H1 (cell line): ENCODE measurements at regions not wholly inside any gene's neighbourhood (a gene's known extent, or its start where the extent isn't known, plus 50 kb on each side); places are given as distances from the start of the nearest gene placed in this dataset.

ENCODE experiments used
- CTCF ChIA-PET: fragments of 300-600 bp; sonication (Branson Sonifier 250); formaldehyde crosslinking; loops from one replicate; lab custom pipeline; 2021; ENCODE audit not compliant: partially characterized antibody; lab: Charles Lee
- POLR2A ChIA-PET: fragments of 300-600 bp; sonication (Branson Sonifier 250); formaldehyde crosslinking; loops from one replicate; lab custom pipeline; 2021; ENCODE audit warnings: inconsistent platforms; ENCODE audit not compliant: partially characterized antibody; lab: Charles Lee
- DNase-seq, 2 experiments: peaks; one replicate each; pipeline versions ENCODE4 v3.0.0 to v3.0.0-alpha.2; 2010 to 2022; ENCODE audit warnings: low spot score in 2 of 2, low read depth in 1 of 2, mixed read lengths in 1 of 2
- FAIRE-seq: peaks from 2 replicates; lab custom pipeline; 2011; peaks lifted over from hg19 to GRCh38; lab: Jason Lieb, UNC
- H2AFZ ChIP-seq: 2 replicates; pipeline ENCODE4 v1.8.1; 2012; ENCODE audit warnings: low read length, inconsistent platforms
- H2AK5ac ChIP-seq: 2 replicates; pipeline ENCODE4 v1.6.1; 2013; ENCODE audit warnings: low read depth, low read length
- H2BK120ac ChIP-seq: replicated peaks from 2 replicates; pipeline ENCODE3; 2013; ENCODE audit warnings: low read depth, low read length, inconsistent platforms
- H2BK12ac ChIP-seq: 2 replicates; pipeline ENCODE4 v1.6.1; 2013; ENCODE audit warnings: low read depth, low read length
- H2BK15ac ChIP-seq: 2 replicates; pipeline ENCODE4 v1.6.1; 2013; ENCODE audit warnings: low read length
- H2BK20ac ChIP-seq: 2 replicates; pipeline ENCODE4 v1.6.1; 2013; ENCODE audit warnings: low read length
- H2BK5ac ChIP-seq: 2 replicates; pipeline ENCODE4 v1.6.1; 2013; ENCODE audit warnings: low read depth, low read length
- H3K14ac ChIP-seq: 2 replicates; pipeline ENCODE4 v1.6.1; 2013; ENCODE audit warnings: inconsistent platforms; ENCODE audit not compliant: insufficient read length
- H3K18ac ChIP-seq: 2 replicates; pipeline ENCODE4 v1.6.1; 2013; ENCODE audit warnings: low read length; ENCODE audit errors: extremely low read depth
- H3K23ac ChIP-seq: 2 replicates; pipeline ENCODE4 v1.6.1; 2013; ENCODE audit warnings: inconsistent platforms; ENCODE audit not compliant: insufficient read length
- H3K23me2 ChIP-seq: 2 replicates; pipeline ENCODE4 v1.6.1; 2013; ENCODE audit warnings: low read depth, low read length
- H3K27ac ChIP-seq: 2 replicates; pipeline ENCODE4 v1.6.1; 2011; ENCODE audit warnings: low read depth, low read length, inconsistent platforms
- H3K27me3 ChIP-seq, 4 experiments: replicated peaks in 1 of 4; 1 replicate in 1 of 4; 2 replicates in 3 of 4; pipeline versions ENCODE4 v1.6.1 to v1.8.1; 2011 to 2013; ENCODE audit warnings: low read length in 3 of 4, mild to moderate bottlenecking in 3 of 4, inconsistent platforms in 2 of 4, mixed read lengths in 2 of 4, moderate library complexity in 1 of 4; ENCODE audit not compliant: control insufficient read depth in 3 of 4, insufficient read depth in 3 of 4; ENCODE audit errors: extremely low read depth in 1 of 4
- H3K36me3 ChIP-seq, 4 experiments: 2 replicates each; pipeline versions ENCODE4 v1.6.1 to v1.8.1; 2011 to 2013; ENCODE audit warnings: mild to moderate bottlenecking in 4 of 4, low read length in 3 of 4, moderate library complexity in 2 of 4, control low read depth in 1 of 4, inconsistent platforms in 1 of 4; ENCODE audit not compliant: insufficient read depth in 4 of 4, control insufficient read depth in 2 of 4
- H3K4ac ChIP-seq: replicated peaks from 2 replicates; pipeline ENCODE3; 2013; ENCODE audit warnings: low read length, low read depth, mixed read lengths, inconsistent platforms; ENCODE audit not compliant: insufficient read length
- H3K4me1 ChIP-seq, 4 experiments: replicated peaks in 1 of 4; 1 replicate in 1 of 4; 2 replicates in 3 of 4; pipeline versions ENCODE4 v1.6.1 to v1.8.1; 2011 to 2013; ENCODE audit warnings: low read length in 3 of 4, inconsistent platforms in 2 of 4, mixed read lengths in 1 of 4; ENCODE audit not compliant: insufficient read depth in 4 of 4, control insufficient read depth in 3 of 4
- H3K4me2 ChIP-seq, 2 experiments: 2 replicates each; pipeline versions ENCODE4 v1.6.1 to v1.8.1; 2011 to 2013; ENCODE audit warnings: low read depth in 2 of 2, low read length in 2 of 2, control low read depth in 1 of 2, inconsistent platforms in 1 of 2, mild to moderate bottlenecking in 1 of 2; ENCODE audit not compliant: insufficient read depth in 1 of 2
- H3K4me3 ChIP-seq, 4 experiments: fragments of 200-600, 300-600 bp in 1 of 4; sonication (generic), shearing (Covaris generic), sonication (Bioruptor Twin) in 1 of 4; 2 replicates each; pipeline versions ENCODE4 v1.5.1 to v1.8.1; 2011 to 2016; ENCODE audit warnings: low read length in 4 of 4, low read depth in 3 of 4, control low read depth in 2 of 4, inconsistent platforms in 2 of 4, mild to moderate bottlenecking in 2 of 4, mixed read lengths in 1 of 4, moderate library complexity in 1 of 4; ENCODE audit not compliant: insufficient read depth in 2 of 4; ENCODE audit errors: extremely low read depth in 1 of 4
- H3K56ac ChIP-seq: replicated peaks from 2 replicates; pipeline ENCODE3; 2013; ENCODE audit warnings: low read depth, mild to moderate bottlenecking, mixed read lengths, low read length, inconsistent platforms; ENCODE audit not compliant: insufficient read length
- H3K79me1 ChIP-seq: 2 replicates; pipeline ENCODE4 v1.6.1; 2013; ENCODE audit warnings: low read depth, low read length, control low read depth
- H3K79me2 ChIP-seq, 2 experiments: 2 replicates each; pipeline versions ENCODE4 v1.6.1 to v1.8.1; 2012 to 2013; ENCODE audit warnings: low read length in 2 of 2, mild to moderate bottlenecking in 2 of 2, inconsistent platforms in 1 of 2; ENCODE audit not compliant: insufficient read depth in 2 of 2, control insufficient read depth in 1 of 2
- H3K9ac ChIP-seq, 4 experiments: replicated peaks in 1 of 4; 1 replicate in 1 of 4; 2 replicates in 3 of 4; pipeline versions ENCODE4 v1.6.1 to v1.8.1; 2011 to 2013; ENCODE audit warnings: low read depth in 3 of 4, low read length in 3 of 4, control low read depth in 2 of 4, mild to moderate bottlenecking in 2 of 4, moderate library complexity in 2 of 4, inconsistent platforms in 1 of 4; ENCODE audit errors: extremely low read depth in 1 of 4
- H3K9me3 ChIP-seq, 2 experiments: 2 replicates each; pipeline versions ENCODE4 v1.6.1 to v1.8.1; 2012 to 2013; ENCODE audit warnings: mild to moderate bottlenecking in 2 of 2, moderate library complexity in 2 of 2, control low read depth in 1 of 2, inconsistent platforms in 1 of 2, low read depth in 1 of 2, low read length in 1 of 2, mixed read lengths in 1 of 2; ENCODE audit not compliant: insufficient read depth in 2 of 2
- H4K20me1 ChIP-seq, 2 experiments: replicated peaks in 1 of 2; 2 replicates each; pipeline versions ENCODE3 to v1.8.1; 2011 to 2013; ENCODE audit warnings: inconsistent platforms in 2 of 2, low read length in 2 of 2, mild to moderate bottlenecking in 1 of 2; ENCODE audit not compliant: insufficient read depth in 2 of 2, control insufficient read depth in 1 of 2
- H4K5ac ChIP-seq: 2 replicates; pipeline ENCODE4 v1.6.1; 2013; ENCODE audit warnings: low read length, low read depth, mixed read lengths, inconsistent platforms; ENCODE audit not compliant: insufficient read length
- H4K8ac ChIP-seq: 2 replicates; pipeline ENCODE4 v1.8.0; 2013; ENCODE audit warnings: mild to moderate bottlenecking, moderate library complexity, low read length, inconsistent platforms; ENCODE audit not compliant: insufficient read depth; ENCODE audit errors: extremely low read depth
- H4K91ac ChIP-seq: replicated peaks from 2 replicates; pipeline ENCODE3; 2013; ENCODE audit warnings: low read length, mixed read lengths, inconsistent platforms; ENCODE audit not compliant: insufficient read length
- BRCA1 ChIP-seq: IDR thresholded peaks from 2 replicates; pipeline ENCODE4 v1.6.1; 2012; ENCODE audit warnings: low read depth, low read length, improper control_type of control experiment
- CHD2 ChIP-seq: IDR thresholded peaks from 2 replicates; pipeline ENCODE4 v1.6.1; 2012; ENCODE audit warnings: low read length, improper control_type of control experiment
- HDAC2 ChIP-seq, 2 experiments: fragments of 300-600 bp in 1 of 2; sonication (generic) in 1 of 2; IDR thresholded peaks; 2 replicates each; pipeline ENCODE4 v1.6.1; 2011 to 2012; ENCODE audit warnings: low read depth in 2 of 2, low read length in 2 of 2, mild to moderate bottlenecking in 2 of 2, moderate library complexity in 2 of 2, borderline replicate concordance in 1 of 2, inconsistent platforms in 1 of 2
- HDAC6 ChIP-seq: IDR thresholded peaks from one replicate; pipeline ENCODE4 v1.7.1; 2012; ENCODE audit warnings: low read depth, mild to moderate bottlenecking, inconsistent platforms, low read length, moderate library complexity
- KDM5A ChIP-seq: fragments of 200-600 bp; IDR thresholded peaks from 2 replicates; pipeline ENCODE4 v1.7.1; 2012; ENCODE audit warnings: mild to moderate bottlenecking, low read length, inconsistent platforms, mixed read lengths
- RNF2 ChIP-seq: fragments of 200-900, 300-1000 bp; sonication (generic); IDR thresholded peaks from 2 replicates; pipeline ENCODE4 v1.7.1; 2016; ENCODE audit warnings: borderline replicate concordance, low read depth, mild to moderate bottlenecking, antibody characterized with exemption, low read length; ENCODE audit not compliant: poor library complexity, severe bottlenecking; ENCODE audit errors: missing control alignments
- SP1 ChIP-seq: IDR thresholded peaks from 2 replicates; pipeline ENCODE4 v1.6.1; 2011; ENCODE audit warnings: low read depth, low read length
- SP4 ChIP-seq: IDR thresholded peaks from 2 replicates; pipeline ENCODE4 v1.6.1; 2012; ENCODE audit warnings: low read length, inconsistent platforms
- TAF1 ChIP-seq: IDR thresholded peaks from 2 replicates; pipeline ENCODE4 v1.6.1; 2011; ENCODE audit warnings: mild to moderate bottlenecking, low read depth, low read length
- TBP ChIP-seq: IDR thresholded peaks from 2 replicates; pipeline ENCODE4 v1.6.1; 2011; ENCODE audit warnings: low read depth, low read length, improper control_type of control experiment
- ZNF274 ChIP-seq: IDR thresholded peaks from 2 replicates; pipeline ENCODE4 v1.7.0; 2012; ENCODE audit warnings: low read length, borderline replicate concordance; ENCODE audit errors: extremely low read depth
- WGBS, 2 experiments: shearing (Covaris generic) in 1 of 2; methylation state at CpG; one replicate each; pipeline versions ENCODE4 v1.1.6 to v1.1.7; 2013 to 2015; ENCODE audit warnings: low lambda C conversion rate in 2 of 2, mixed read lengths in 2 of 2, inconsistent platforms in 1 of 2, low coverage in 1 of 2, missing lambda C conversion rate in 1 of 2; ENCODE audit not compliant: insufficient replicate concordance in 2 of 2, insufficient coverage in 1 of 2, insufficient read length in 1 of 2; ENCODE audit errors: extremely low coverage in 1 of 2, missing lambda C conversion rate in 1 of 2; 5-methylcytosine and 5-hydroxymethylcytosine counted together

DNA sequence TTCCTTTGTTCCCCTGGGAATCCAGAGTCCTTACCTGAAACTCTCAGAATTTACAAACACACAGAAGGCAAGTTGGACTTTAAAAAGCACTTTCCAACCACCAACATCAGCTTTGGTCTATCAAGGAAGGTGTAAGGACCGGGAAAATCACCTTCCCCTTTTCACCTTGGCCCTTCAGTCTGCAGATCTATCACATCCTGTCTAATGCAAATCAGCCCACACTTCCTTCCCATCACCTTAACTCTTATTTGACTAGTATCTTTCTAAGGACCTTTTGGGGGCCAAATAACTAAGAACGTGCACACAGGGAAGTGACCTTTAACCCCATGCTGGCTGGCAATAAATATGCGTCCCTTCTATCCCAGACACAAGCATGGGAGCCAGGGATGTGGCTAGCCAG, 320.6 kb downstream of the ARRDC4 start:
- Histone ChIP-seq H3K27me3 (no peaks in the 10 kb centered on the region), H3K36me3 (no peaks in the 10 kb centered on the region), H3K27ac (no peak overlapping the region), H3K23me2 (no peaks in the 10 kb centered on the region; the same call in 1 of the 2 replicates), H3K4me3 (no peak overlapping the region), H2BK15ac (no peak overlapping the region), H3K56ac (no peak overlapping the region), H3K4me2 (no peak overlapping the region), H4K8ac (no peak overlapping the region), H4K5ac (no peak overlapping the region), H3K18ac (no peak overlapping the region), H4K20me1 (no peaks in the 10 kb centered on the region), H3K9me3 (no peaks in the 10 kb centered on the region), H3K79me2 (no peaks in the 10 kb centered on the region), H3K14ac (no peak overlapping the region), H2BK12ac (no peak overlapping the region), H2BK20ac (no peak overlapping the region), H3K9ac (no peak overlapping the region), H3K79me1 (no peaks in the 10 kb centered on the region), H2AFZ (no peak overlapping the region), H3K23ac (no peak overlapping the region), H4K91ac (no peak overlapping the region), H3K4me1 (no peaks in the 10 kb centered on the region), H3K4ac (no peak overlapping the region), H2AK5ac (no peak overlapping the region), H2BK5ac (no peak overlapping the region), H2BK120ac (no peak overlapping the region)
- POLR2A ChIA-PET, result no interaction called here
- FAIRE-seq, result no peak
- no peak for TF ChIP-seq TAF1
- TF ChIP-seq TBP, result no peak
- TF ChIP-seq RNF2, result no peak
- TF ChIP-seq HDAC2 (IDR thresholded peaks at IDR 0.05; ENCODE audit: borderline replicate concordance in 1 of 2, low read depth in 2 of 2, low read length in 2 of 2), result no peak
- TF ChIP-seq ZNF274, result no peak
- TF ChIP-seq CHD2, result no peak
- no peak for TF ChIP-seq SP4
- no peak for TF ChIP-seq KDM5A
- TF ChIP-seq HDAC6, result no peak
- no peak for TF ChIP-seq BRCA1
- TF ChIP-seq SP1, result no peak
- no peak for DNase-seq
- 81% methylated on average over 3 of the region's 3 CpGs; no CpG with 5 or more reads in 1 of the 2 experiments for WGBS, 2 experiments
- CTCF ChIA-PET, result interaction anchor here (0.9 to 2.8 kb wide), 4 partner anchors 11 to 381 kb away, joined by 3 to 15 read pairs (median 3); no protein-coding TSS in a partner anchor
